NCI-H1092 (cell line): ENCODE measurements at regions not wholly inside any gene's neighbourhood (a gene's known extent, or its start where the extent isn't known, plus 50 kb on each side); places are given as distances from the start of the nearest gene placed in this dataset.
"Not testable (repeated sequence)": the region's sequence is repeated elsewhere in the genome, so short reads cannot be mapped to it uniquely, and the experiment has no call there.

ENCODE experiments used
- DNase-seq: peaks from one replicate; lab custom pipeline; 2025; lab: John Stamatoyannopoulos, UW

DNA sequence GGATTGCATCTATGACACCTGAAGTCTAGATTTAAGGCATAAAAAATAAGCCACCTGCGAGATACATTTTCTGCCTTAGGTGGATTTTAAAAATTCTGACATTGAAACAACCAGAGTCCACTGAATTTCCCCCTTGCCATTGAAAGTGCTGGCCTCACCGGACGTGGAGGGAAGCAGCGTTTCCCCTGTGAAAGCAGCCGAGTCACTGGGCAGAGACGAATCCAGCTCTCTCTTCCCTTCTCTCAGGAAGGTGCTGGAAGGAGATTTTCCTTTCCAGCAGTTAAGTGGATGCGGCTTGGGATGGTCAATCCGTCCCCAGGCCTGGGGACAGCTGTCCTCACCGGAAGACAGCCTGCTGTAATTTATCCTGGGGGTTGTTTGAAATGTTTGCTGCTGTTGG, 270.9 kb upstream of the FOXF1 start:
- DNase-seq: no peak

DNA sequence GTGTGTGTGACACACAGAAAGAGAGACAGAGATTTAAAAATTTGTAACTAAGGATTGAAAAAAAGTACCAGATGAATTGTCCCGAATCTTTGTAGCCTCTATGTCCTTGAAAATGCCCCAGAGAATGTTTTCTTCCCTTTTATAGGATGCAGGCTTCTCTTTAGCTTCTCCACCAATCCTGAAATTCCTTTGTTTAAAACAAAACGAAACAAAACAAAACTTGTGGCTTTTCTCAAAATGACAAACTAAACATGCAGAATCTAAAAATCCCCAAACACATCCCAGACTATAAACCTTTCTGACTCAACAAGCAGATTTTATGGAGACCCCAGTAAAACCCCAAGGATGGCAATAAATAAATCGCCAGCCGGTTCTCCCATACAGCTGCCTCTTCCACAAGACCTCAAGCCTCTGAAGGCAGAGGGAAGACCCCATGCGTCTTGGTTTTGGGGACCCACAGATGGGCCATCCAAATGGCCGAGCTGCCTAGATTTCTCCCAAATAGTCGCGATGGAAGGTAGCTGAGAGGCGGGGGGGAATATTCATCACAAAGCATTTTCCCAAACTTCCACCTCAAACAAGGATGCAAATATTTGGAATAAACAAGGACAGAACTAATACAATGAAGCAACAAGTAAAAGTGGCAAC, 269.5 kb upstream of the FOXF1 start:
- DNase-seq: no peak

- no peak for DNase-seq
Measured at GRCh38 chr16:86241681-86242080, 268.6 kb upstream of the FOXF1 start.

DNA sequence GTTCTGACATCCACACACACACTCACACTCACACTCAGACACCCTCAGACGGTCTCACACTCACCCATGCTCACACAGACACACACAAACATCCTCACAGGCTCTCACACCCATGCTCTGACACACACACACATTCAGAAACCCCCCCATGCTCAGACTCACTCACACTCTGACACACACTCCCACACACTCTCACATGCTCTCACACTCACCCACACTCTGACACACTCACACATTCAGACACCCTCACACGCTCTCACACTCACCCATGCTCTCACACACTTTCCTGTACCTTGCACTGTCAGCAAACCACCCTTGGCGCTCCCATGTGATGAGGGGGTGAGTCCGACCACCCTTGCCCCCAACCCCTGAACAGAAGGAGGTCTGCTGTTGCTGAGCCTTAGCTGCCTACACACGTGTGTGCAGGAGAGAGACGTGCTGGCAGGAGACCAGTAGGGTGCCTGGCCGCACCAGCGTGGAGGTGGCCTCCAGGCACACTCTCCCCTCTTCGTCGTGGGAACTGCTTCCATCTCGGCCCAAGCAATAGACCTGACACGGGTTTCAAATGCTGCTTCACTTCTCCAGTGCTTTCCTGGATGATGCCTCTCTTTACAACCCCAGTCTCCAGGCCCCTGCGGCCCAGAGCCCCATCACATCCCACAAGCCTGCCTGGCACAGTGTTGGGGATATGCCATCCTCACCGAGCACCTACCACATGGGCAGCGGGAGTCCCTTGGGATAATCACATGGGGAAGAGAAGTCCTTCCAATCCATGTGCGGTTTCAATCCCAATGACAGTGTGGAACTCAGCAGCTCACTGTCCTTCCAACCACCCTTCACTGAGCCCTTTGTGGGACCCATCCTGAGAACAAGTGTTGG, 267.8 kb upstream of the FOXF1 start:
- no peak for DNase-seq

DNA sequence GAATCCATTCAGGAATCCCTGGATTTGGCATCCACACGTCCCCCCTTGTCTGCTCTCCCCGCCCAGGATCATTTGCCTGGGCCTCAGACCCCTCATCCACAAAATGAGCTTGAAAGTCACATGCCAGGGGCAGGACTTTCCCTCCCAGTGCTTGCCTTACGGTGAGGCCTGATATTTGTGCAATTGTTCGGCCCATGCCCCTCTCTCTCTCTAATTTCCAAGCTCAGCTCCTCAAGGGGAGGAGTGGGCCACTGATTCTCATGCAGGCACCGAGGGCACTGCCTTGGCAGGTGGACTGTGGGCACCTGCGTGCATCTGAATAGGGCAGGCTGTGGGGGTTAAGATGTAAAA, 267.2 kb upstream of the FOXF1 start:
- DNase-seq: no peak

GRCh38 chr16:86243571-86244154, 266.7 kb upstream of the FOXF1 start:
- DNase-seq: no peak

DNA sequence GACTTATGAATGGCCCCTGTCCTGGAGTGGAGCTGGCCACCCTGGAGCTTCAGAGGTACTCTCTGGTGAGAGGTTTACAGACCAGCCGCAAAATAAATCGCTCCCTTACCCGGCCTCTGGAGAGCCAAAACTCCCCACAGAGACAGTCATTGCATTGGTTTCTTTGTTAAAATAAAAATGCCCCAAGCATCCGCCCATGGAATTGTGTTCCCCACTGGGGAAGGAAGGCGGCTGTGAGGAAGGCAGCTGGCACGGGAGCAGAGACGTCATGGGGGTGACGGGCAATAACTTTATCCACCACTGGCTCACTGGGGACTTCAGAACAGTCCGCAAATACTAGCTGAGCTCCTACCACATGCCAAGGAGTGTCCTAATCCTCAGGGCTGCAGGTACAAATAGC, 266.2 kb upstream of the FOXF1 start:
- no peak for DNase-seq

GRCh38 chr16:86244936-86245335, 265.4 kb upstream of the FOXF1 start:
- DNase-seq: no peak

DNA sequence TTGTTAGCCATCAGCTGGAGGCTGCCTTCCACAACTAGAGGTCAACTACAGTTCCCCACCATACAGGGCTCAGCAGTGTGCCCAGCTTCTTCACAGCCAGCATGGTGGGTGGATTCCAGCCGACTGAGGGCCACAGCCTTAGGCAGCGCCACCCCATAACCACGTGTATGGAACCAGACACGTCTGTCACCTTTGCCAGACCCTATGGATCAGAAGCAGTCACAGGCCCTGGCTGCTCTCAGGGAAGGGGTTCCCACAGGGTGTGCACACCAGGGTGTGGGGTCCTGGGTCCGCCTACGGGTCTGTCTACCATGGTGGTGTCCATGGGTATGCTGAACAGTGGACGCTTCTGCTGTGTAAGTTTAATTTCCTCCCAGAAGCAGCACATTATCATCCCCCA, 265.0 kb upstream of the FOXF1 start:
- DNase-seq: no peak

DNA sequence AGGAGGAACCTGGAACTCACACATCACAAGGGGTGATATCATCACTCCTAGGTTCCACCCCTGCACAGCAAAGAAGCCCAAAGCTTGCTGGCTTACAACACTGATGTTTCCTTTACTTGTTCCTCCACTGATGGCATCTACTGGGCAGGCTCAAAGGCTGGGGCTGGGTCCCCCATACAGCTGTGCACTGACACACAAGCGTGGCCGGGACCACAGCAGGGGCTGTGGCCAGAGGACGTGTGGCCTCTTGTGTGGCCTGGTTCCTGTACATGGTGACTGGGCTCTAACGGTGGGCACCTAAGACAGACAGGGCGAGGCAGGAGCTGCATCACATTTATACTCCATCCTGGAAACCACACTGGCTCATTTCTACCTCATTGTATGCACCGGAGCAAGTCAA, 264.4 kb upstream of the FOXF1 start:
- DNase-seq: no peak

DNA sequence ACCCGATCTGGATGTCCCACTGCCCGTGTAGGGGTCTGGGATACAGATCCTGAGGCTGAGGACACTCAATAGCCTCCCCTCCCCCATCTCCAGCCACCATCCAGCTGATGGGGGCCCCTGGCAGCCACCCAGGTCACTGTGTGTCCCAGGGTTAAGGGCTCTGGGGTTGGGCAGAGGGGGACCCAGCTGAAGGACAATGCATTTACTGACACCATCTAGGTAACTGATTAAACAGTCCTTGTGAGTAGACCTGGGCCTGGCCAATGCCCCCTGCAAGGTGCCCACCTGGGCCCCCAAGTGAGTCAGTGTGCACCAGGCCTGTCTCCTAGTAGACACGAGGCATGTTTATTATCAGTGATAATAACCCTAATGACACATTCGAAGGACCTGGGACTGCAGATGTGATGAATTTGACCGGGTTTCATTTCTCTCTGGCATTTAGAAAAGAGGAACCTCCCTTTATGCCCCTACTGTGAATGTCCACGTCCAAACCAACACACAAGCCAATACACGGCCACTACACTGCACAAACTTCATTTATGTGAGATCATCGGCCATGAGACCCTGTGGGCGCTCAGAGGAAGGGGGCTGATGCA, 261.9 kb upstream of the FOXF1 start:
- DNase-seq: no peak

DNA sequence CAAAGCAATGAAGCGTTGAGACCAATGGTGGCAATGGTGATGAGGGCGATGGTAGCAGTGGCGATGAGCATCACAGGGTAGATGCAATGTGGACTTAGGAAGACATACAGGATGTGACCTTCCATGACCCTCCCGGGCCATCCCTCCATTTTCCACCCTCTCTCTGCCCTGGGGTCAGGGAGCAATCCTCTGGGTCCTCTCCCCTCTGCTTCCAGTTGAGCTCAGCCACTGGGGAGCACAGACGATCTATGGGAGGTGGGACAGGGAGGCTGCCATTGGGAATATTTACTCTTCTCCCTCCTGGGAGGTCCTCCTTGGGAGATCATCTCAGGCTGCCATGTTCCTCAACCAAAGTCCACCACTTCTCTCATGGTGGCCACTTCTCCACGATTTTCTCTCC, 260.7 kb upstream of the FOXF1 start:
- no peak for DNase-seq

DNA sequence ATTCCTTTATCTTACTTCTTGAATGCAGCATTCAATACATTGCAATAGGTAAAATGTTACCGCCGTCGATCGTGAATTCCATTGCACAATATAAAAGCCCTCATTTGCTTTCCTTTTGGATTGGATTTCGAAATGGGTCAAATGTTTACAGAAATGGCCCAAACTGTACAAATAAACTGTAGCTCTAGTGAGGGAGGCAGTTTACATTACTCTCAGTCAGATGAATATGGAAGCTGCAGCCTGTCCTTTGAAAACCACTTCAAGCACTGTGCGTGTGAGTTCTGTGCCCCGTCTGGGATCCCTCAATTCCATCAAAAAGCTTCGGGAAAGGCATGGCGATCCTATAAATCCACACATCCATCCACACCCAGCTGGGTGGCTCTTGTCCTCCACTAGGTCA, 258.6 kb upstream of the FOXF1 start:
- no peak for DNase-seq

- no peak for DNase-seq
Measured at GRCh38 chr16:86252596-86252995, 257.7 kb upstream of the FOXF1 start.

DNA sequence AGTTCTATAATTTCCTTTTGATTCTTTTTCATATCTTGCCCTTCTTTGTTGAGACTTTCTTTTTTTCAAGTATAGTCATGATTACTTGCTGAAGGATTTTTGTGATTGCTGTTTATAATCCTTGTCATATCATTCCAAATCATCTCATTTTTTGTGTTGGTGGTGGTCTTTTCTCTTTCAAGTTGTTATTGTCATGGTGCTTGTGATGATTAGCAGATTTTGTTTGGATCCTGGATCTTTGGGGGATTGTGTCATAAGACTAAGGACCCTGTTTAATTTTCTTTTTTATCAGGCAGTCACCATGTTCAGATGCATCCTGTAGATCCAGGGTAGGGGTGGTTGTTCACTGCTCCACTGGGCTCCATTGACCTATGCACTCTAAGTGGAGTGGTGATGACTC, 254.4 kb upstream of the FOXF1 start:
- DNase-seq: no peak

GRCh38 chr16:86256995-86257394, 253.3 kb upstream of the FOXF1 start:
- DNase-seq: no peak

DNA sequence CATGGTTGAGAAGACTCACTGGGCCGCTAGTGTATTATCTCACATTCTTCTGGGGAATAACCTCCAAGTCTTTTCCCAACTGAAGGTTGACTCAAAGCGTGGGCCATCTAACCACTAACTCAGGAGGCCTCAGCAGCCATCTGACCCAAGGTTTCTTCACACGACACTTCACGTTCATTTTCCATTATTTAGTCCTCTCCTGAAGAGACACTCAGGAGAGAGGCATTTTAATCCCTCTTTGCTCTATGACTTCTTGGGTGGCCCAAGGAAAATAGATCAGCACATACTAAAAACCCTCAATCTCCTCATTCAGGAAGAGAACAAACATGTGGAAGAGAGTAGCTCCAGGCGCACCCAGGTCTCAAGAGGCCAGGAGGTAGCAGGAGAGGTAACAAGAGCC, 252.8 kb upstream of the FOXF1 start:
- no peak for DNase-seq

- no peak for DNase-seq
Measured at GRCh38 chr16:86258713-86259112, 251.6 kb upstream of the FOXF1 start.

- no peak for DNase-seq
Measured at GRCh38 chr16:86259499-86259898, 250.8 kb upstream of the FOXF1 start.

- DNase-seq: no peak
Measured at GRCh38 chr16:86261379-86261778, 248.9 kb upstream of the FOXF1 start.

DNA sequence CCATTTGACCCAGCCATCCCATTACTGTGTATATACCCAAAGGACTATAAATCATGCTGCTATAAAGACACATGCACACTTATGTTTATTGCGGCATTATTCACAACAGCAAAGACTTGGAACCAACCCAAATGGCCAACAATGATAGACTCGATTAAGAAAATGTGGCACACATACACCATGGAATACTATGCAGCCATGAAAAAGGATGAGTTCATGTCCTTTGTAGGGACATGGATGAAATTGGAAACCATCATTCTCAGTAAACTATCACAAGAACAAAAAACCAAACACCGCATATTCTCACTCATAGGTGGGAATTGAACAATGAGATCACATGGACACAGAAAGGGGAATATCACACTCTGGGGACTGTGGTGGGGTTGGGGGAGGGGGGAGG, 242.7 kb upstream of the FOXF1 start:
- not testable (repeated sequence) for DNase-seq

DNA sequence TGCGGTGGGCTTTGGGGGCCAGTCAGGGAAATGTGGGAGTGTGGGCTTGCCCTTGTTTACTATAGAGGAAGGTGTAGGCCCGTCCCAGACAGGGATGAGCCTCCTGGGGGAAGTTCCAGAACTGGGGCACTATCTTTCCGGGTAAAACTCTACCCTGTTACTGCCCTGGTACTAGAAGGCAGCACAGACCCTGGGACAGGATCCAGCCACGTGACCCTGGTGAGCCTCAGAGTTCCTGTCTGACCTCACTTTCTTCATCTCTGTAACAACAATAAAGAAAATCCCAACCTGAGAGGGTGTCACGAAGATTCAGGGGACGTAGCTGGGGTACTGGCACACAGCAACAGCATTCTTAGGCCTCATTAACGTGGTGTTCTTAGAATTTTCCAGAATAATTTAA, 239.6 kb upstream of the FOXF1 start:
- DNase-seq: no peak

DNA sequence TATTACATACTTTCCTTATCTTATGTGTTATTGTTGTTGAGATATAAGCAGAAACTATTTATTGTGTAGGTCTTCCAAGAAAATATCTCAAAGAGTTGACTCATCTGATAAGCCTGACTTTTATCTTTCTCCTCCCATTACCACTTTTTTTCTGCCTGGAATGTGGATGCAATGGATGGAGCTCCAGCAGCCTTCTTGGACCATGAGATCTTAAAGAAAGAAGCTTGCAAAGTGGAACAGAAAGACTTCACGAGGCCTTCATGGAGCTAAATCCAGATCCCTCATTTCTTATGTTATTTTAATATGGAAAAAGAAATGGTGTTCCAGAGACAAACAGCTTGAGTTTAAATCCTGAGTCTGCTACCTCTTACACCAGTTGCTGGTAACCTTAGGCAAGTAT, 237.6 kb upstream of the FOXF1 start:
- no peak for DNase-seq
